ENCODE measurements at regions not wholly inside any gene's neighbourhood (a gene's known extent, or its start where the extent isn't known, plus 50 kb on each side); places are given as distances from the start of the nearest gene placed in this dataset.

- no peak for DNase-seq (ENCODE audit: insufficient read length, low spot score)
- no peak for FAIRE-seq
These were observed 67.2 kb downstream of the CEBPB start for GRCh38 chr20:50257860-50258259.

- DNase-seq (ENCODE audit: insufficient read length, low spot score) (no peak), FAIRE-seq (no peak)
These were observed 68.3 kb downstream of the CEBPB start for GRCh38 chr20:50258790-50259483.

- no peak for DNase-seq (ENCODE audit: insufficient read length, low spot score)
- no peak for FAIRE-seq
These were observed 69.3 kb downstream of the CEBPB start for GRCh38 chr20:50259705-50260478.

- DNase-seq (ENCODE audit: insufficient read length, low spot score) (no peak), FAIRE-seq (no peak)
These were observed 70.0 kb downstream of the CEBPB start for GRCh38 chr20:50260479-50261221.

- no peak for DNase-seq (ENCODE audit: insufficient read length, low spot score)
- no peak for FAIRE-seq
These were observed 71.0 kb downstream of the CEBPB start for GRCh38 chr20:50261471-50262212.

GRCh38 chr20:50263831-50264230 is 73.2 kb downstream of the CEBPB start:
- FAIRE-seq (no peak), DNase-seq (ENCODE audit: insufficient read length, low spot score) (no peak)

GRCh38 chr20:50264534-50265145 is 74.0 kb downstream of the CEBPB start:
- DNase-seq (ENCODE audit: insufficient read length, low spot score) (no peak), FAIRE-seq (no peak)

GRCh38 chr20:50265245-50265946 is 74.8 kb downstream of the CEBPB start:
- no peak for FAIRE-seq
- DNase-seq (ENCODE audit: insufficient read length, low spot score): no peak

- FAIRE-seq (no peak), DNase-seq (ENCODE audit: insufficient read length, low spot score) (no peak)
These were observed 75.8 kb downstream of the CEBPB start for GRCh38 chr20:50266293-50267040.

- FAIRE-seq: no peak
- DNase-seq (ENCODE audit: insufficient read length, low spot score): no peak
These were observed 76.6 kb downstream of the CEBPB start for GRCh38 chr20:50267041-50267865.

GRCh38 chr20:50267866-50268219 is 77.2 kb downstream of the CEBPB start:
- DNase-seq (ENCODE audit: insufficient read length, low spot score) (no peak), FAIRE-seq (no peak)

- no peak for DNase-seq (ENCODE audit: insufficient read length, low spot score)
- no peak for FAIRE-seq
These were observed 78.7 kb downstream of the CEBPB start for GRCh38 chr20:50269091-50270033.

- no peak for FAIRE-seq
These were observed 79.4 kb downstream of the CEBPB start for GRCh38 chr20:50270034-50270395.

GRCh38 chr20:50270569-50270968 is 79.9 kb downstream of the CEBPB start:
- DNase-seq (ENCODE audit: insufficient read length, low spot score): no peak
- no peak for FAIRE-seq

More at GRCh38 chr20:50270034-50270395, 79.4 kb downstream of the CEBPB start:
- DNase-seq (ENCODE audit: insufficient read length, low spot score): no peak

- DNase-seq (ENCODE audit: insufficient read length, low spot score) (no peak), FAIRE-seq (no peak)
These were observed 80.5 kb downstream of the CEBPB start for GRCh38 chr20:50271176-50271575.

- DNase-seq (ENCODE audit: insufficient read length, low spot score) (no peak), FAIRE-seq (no peak)
These were observed 81.0 kb downstream of the CEBPB start for GRCh38 chr20:50271612-50272011.

- FAIRE-seq: no peak
- DNase-seq (ENCODE audit: insufficient read length, low spot score): no peak
These were observed 81.5 kb downstream of the CEBPB start for GRCh38 chr20:50272030-50272723.

All from GM19239 (cell line).